ENCODE measurements at regions not wholly inside any gene's neighbourhood (a gene's known extent, or its start where the extent isn't known, plus 50 kb on each side); places are given as distances from the start of the nearest gene placed in this dataset.
A peak's percentile ranks its signal among the peaks of the same experiment; 100 is the strongest.

DNA sequence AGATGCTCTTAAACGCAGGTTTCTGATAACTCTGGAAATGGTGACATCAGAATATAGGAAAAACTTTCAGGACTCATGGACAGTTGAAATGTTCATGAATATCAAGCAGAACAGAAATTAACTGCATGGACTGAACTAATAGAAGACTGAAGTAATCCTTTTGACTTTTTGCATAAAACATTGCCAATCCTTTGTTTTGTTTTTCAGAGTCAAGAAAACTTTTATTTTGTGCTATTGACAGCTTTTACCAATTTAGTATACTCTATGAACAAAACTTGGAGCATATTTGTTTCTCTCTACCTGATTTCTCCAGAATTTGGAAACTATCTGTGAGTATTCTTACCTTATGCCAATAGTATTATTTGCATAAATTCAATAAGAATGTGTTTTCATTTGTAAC, 61.2 kb upstream of the HMX1 start:
- Histone ChIP-seq H3K27me3 (ENCODE audit: control insufficient read depth in 1 of 2, insufficient read depth in 2 of 2, low read length in 2 of 2) (no peaks in the 10 kb centered on the region), H3K27ac (ENCODE audit: low read depth in 1 of 2, low read length in 2 of 2) (no peak overlapping the region), H3K9me3 (ENCODE audit: control insufficient read depth in 1 of 2, insufficient read depth in 1 of 2, low read length in 2 of 2) (no peaks in the 10 kb centered on the region), H3K4me3 (ENCODE audit: low read length) (no peak overlapping the region), H3K4me1 (ENCODE audit: insufficient read depth, low read length) (no peaks in the 10 kb centered on the region), H3K36me3 (ENCODE audit: insufficient read depth, low read length) (no peaks in the 10 kb centered on the region)
- ATAC-seq (ENCODE audit: poor library complexity) (no peak), DNase-seq (no peak)
- intact Hi-C loops (cut with DNase I, micrococcal nuclease) = no loop called here
- Mint-ChIP-seq H3K4me1 (ENCODE audit: low read depth) (no peaks in the 10 kb centered on the region), H3K4me3 (no peak overlapping the region), H3K9me3 (peaks cover 4% of the 10 kb centered on the region), H3K36me3 (ENCODE audit: low read depth) (no peaks in the 10 kb centered on the region), H3K27me3 (no peaks in the 10 kb centered on the region), H3K27ac (no peak overlapping the region)
- POLR2A ChIA-PET = no interaction called here
- TF ChIP-seq, protein P1, sequence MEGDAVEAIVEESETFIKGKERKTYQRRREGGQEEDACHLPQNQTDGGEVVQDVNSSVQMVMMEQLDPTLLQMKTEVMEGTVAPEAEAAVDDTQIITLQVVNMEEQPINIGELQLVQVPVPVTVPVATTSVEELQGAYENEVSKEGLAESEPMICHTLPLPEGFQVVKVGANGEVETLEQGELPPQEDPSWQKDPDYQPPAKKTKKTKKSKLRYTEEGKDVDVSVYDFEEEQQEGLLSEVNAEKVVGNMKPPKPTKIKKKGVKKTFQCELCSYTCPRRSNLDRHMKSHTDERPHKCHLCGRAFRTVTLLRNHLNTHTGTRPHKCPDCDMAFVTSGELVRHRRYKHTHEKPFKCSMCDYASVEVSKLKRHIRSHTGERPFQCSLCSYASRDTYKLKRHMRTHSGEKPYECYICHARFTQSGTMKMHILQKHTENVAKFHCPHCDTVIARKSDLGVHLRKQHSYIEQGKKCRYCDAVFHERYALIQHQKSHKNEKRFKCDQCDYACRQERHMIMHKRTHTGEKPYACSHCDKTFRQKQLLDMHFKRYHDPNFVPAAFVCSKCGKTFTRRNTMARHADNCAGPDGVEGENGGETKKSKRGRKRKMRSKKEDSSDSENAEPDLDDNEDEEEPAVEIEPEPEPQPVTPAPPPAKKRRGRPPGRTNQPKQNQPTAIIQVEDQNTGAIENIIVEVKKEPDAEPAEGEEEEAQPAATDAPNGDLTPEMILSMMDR (IDR thresholded peaks at IDR 0.05) = no peak
- CTCF ChIA-PET = no interaction called here

DNA sequence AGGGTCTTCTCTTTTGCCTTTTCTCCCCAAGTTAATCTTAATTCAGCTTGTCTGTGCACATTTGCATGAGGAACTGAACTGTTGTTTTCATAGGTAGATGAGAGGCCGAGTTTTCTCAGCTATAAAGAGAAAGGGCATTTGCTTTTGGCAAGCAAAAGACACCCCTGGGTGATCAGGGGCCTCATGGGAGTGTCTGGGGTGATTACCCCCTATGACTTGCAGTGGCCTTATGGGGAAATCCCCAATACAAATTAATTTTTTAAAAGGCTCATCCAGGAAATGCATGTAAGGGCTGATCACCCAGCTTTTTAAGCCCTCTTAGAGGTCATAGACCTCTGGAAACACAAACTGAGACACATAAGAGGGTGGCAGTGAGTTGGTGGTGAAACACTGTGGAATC, 56.4 kb upstream of the HMX1 start:
- Histone ChIP-seq H3K27me3 (ENCODE audit: control insufficient read depth in 1 of 2, insufficient read depth in 2 of 2, low read length in 2 of 2) (no peaks in the 10 kb centered on the region), H3K4me1 (ENCODE audit: insufficient read depth, low read length) (no peaks in the 10 kb centered on the region), H3K9me3 (ENCODE audit: control insufficient read depth in 1 of 2, insufficient read depth in 1 of 2, low read length in 2 of 2) (peaks cover 0 to 11% of the 10 kb centered on the region in 2 experiments), H3K4me3 (ENCODE audit: low read length) (no peak overlapping the region), H3K27ac (ENCODE audit: low read depth in 1 of 2, low read length in 2 of 2) (no peak overlapping the region), H3K36me3 (ENCODE audit: insufficient read depth, low read length) (no peaks in the 10 kb centered on the region)
- ChIA-PET CTCF (no interaction called here), POLR2A (no interaction called here)
- Mint-ChIP-seq H3K4me3 (no peak overlapping the region), H3K27me3 (no peaks in the 10 kb centered on the region), H3K4me1 (ENCODE audit: low read depth) (no peaks in the 10 kb centered on the region), H3K9me3 (peaks cover 8% of the 10 kb centered on the region), H3K27ac (no peak overlapping the region), H3K36me3 (ENCODE audit: low read depth) (no peaks in the 10 kb centered on the region)
- TF ChIP-seq, protein P1 (IDR thresholded peaks at IDR 0.05) = no peak
- ATAC-seq (ENCODE audit: poor library complexity) (no peak), DNase-seq (no peak)
- intact Hi-C loops (cut with DNase I, micrococcal nuclease) = no loop called here

DNA sequence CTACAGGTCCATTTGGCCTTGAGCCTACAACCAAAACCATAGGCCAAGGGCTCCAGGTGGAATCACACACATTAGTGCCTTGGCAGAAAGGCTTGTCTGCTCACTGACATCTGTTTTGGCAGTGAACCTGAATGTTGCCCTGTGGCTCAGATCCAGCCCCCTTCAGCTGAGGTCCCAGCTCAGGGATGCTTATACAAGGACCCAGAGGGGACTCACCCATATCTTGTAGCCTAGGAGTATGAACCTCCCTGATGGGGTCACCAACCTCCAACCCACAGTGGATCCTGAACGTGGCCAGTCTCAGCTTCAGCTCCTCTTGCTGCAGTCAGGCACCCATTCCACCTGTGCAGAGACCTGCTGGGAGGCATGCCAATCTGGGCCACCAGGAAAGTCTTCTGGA, 50.8 kb upstream of the HMX1 start:
- no peak overlapping the region for H3K27ac Mint-ChIP-seq
- DNase-seq (peak in 1 of 14 experiments; percentile 22), ATAC-seq (ENCODE audit: poor library complexity) (no peak)
- H3K4me1 ChIP-seq (ENCODE audit: insufficient read depth, low read length) = peaks cover 5% of the 10 kb centered on the region
- CTCF ChIA-PET = no interaction called here
- H3K27ac ChIP-seq (ENCODE audit: low read depth in 1 of 2, low read length in 2 of 2) = no peak overlapping the region
- peaks cover 23% of the 10 kb centered on the region for H3K27me3 Mint-ChIP-seq
- H3K4me3 Mint-ChIP-seq = no peak overlapping the region
- no peak overlapping the region for H3K4me3 ChIP-seq (ENCODE audit: low read length)
- POLR2A ChIA-PET = no interaction called here
- intact Hi-C loops (cut with DNase I, micrococcal nuclease) = loop anchor here in 1 of 2 experiments (5.0 kb wide), 1 partner anchor 680 kb away; no protein-coding TSS in a partner anchor
- no peaks in the 10 kb centered on the region for H3K36me3 Mint-ChIP-seq (ENCODE audit: low read depth)
- no peaks in the 10 kb centered on the region for H3K4me1 Mint-ChIP-seq (ENCODE audit: low read depth)
- H3K36me3 ChIP-seq (ENCODE audit: insufficient read depth, low read length) = no peaks in the 10 kb centered on the region
- H3K9me3 Mint-ChIP-seq = peaks cover 8% of the 10 kb centered on the region
- TF ChIP-seq, protein P1 (IDR thresholded peaks at IDR 0.05) = no peak
- H3K9me3 ChIP-seq (ENCODE audit: control insufficient read depth in 1 of 2, insufficient read depth in 1 of 2, low read length in 2 of 2) = peaks cover 11 to 19% of the 10 kb centered on the region in 2 experiments
- H3K27me3 ChIP-seq (ENCODE audit: control insufficient read depth in 1 of 2, insufficient read depth in 2 of 2, low read length in 2 of 2) = peaks cover 6 to 24% of the 10 kb centered on the region in 2 experiments

Data from CD4-positive, alpha-beta T cell (primary cell).